Left ventricle myocardium inferior (tissue), 1 donor: ENCODE measurements at regions not wholly inside any gene's neighbourhood (a gene's known extent, or its start where the extent isn't known, plus 50 kb on each side); places are given as distances from the start of the nearest gene placed in this dataset.

Source experiments
- DNase-seq: peaks from one replicate; pipeline ENCODE4 v3.0.0-alpha.2; 2020
- H3K27ac ChIP-seq: fragments of 200-600 bp; replicated peaks from 2 replicates; pipeline ENCODE4 v1.8.0; 2021
- H3K27me3 ChIP-seq: fragments of 200-600 bp; 2 replicates; pipeline ENCODE4 v1.8.0; 2021; ENCODE audit warnings: low read depth
- H3K36me3 ChIP-seq: fragments of 200-600 bp; 2 replicates; pipeline ENCODE4 v1.8.0; 2021
- H3K4me1 ChIP-seq: fragments of 200-600 bp; 2 replicates; pipeline ENCODE4 v1.8.0; 2021
- H3K4me3 ChIP-seq: fragments of 200-600 bp; 2 replicates; pipeline ENCODE4 v1.8.0; 2021; ENCODE audit warnings: mild to moderate bottlenecking, moderate library complexity
- H3K9me3 ChIP-seq: fragments of 200-600 bp; replicated peaks from 2 replicates; pipeline ENCODE4 v1.8.0; 2021
- CTCF ChIP-seq: fragments of 200-600 bp; IDR thresholded peaks from 2 replicates; pipeline ENCODE4 v1.8.0; 2021; ENCODE audit warnings: antibody characterized with exemption, mild to moderate bottlenecking, borderline replicate concordance
- intact Hi-C: fragments of 100-400 bp; cut with micrococcal nuclease; formaldehyde crosslinking; loops from one replicate; pipeline ENCODE4 v1.11.0; 2022
- donor health status: DM: no; HTN: yes; CAD: no; lungs with severe emphysema.

GRCh38 chr14:42927313-42927712, 1320.6 kb downstream of the LRFN5 start:
- H3K4me1 ChIP-seq = no peaks in the 10 kb centered on the region
- no peaks in the 10 kb centered on the region for H3K27me3 ChIP-seq
- H3K27ac ChIP-seq = no peak overlapping the region
- no peak for DNase-seq
- H3K36me3 ChIP-seq = no peaks in the 10 kb centered on the region
- no peak overlapping the region for H3K4me3 ChIP-seq
- no peak for TF ChIP-seq CTCF
- intact Hi-C loops = no loop called here
- H3K9me3 ChIP-seq = peaks cover 19% of the 10 kb centered on the region

- no peak for DNase-seq
- intact Hi-C loops = no loop called here
- no peak for TF ChIP-seq CTCF
- Histone ChIP-seq H3K27ac (no peak overlapping the region), H3K27me3 (no peaks in the 10 kb centered on the region), H3K4me3 (no peak overlapping the region), H3K4me1 (no peaks in the 10 kb centered on the region), H3K36me3 (no peaks in the 10 kb centered on the region), H3K9me3 (peaks cover 11% of the 10 kb centered on the region)
Observed at GRCh38 chr14:42921901-42922300, 1315.2 kb downstream of the LRFN5 start.

DNA sequence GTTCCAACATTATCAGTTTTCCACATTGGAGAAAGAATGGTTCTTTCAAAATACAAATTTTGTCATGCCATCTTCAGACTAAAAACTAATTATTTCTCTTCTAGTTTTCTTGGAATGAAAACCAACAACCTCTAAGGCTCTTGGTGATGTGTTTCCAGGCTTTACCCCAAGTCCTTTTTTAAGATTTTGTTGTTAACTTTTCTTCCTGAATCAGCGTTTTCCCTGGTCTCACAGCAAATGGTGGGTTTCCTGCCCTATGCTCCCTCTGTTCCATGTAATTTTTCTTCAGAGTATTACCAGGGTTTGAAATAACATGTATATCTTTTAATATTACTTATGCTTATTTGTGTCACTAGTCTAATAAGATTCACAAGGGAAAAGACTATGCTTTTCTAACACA, 1311.9 kb downstream of the LRFN5 start:
- no peaks in the 10 kb centered on the region for H3K36me3 ChIP-seq
- TF ChIP-seq CTCF = no peak
- intact Hi-C loops = no loop called here

GRCh38 chr14:42911642-42912041, 1305.0 kb downstream of the LRFN5 start:
- Histone ChIP-seq H3K27ac (no peak overlapping the region), H3K4me3 (no peak overlapping the region), H3K27me3 (no peaks in the 10 kb centered on the region), H3K4me1 (no peaks in the 10 kb centered on the region), H3K9me3 (no peaks in the 10 kb centered on the region), H3K36me3 (no peaks in the 10 kb centered on the region)
- no peak for DNase-seq
- intact Hi-C loops = no loop called here
- TF ChIP-seq CTCF = no peak

More for the DNA sequence above, 1311.9 kb downstream of the LRFN5 start:
- no peaks in the 10 kb centered on the region for H3K27me3 ChIP-seq
- no peak overlapping the region for H3K27ac ChIP-seq
- no peak for DNase-seq
- H3K4me3 ChIP-seq = no peak overlapping the region
- H3K9me3 ChIP-seq = peaks cover 10% of the 10 kb centered on the region
- H3K4me1 ChIP-seq = no peaks in the 10 kb centered on the region

- TF ChIP-seq CTCF = no peak
- H3K4me1 ChIP-seq = no peaks in the 10 kb centered on the region
- intact Hi-C loops = no loop called here
- no peaks in the 10 kb centered on the region for H3K27me3 ChIP-seq
- no peaks in the 10 kb centered on the region for H3K9me3 ChIP-seq
- no peak overlapping the region for H3K4me3 ChIP-seq
- DNase-seq = no peak
- no peaks in the 10 kb centered on the region for H3K36me3 ChIP-seq
- no peak overlapping the region for H3K27ac ChIP-seq
Observed at GRCh38 chr14:42909659-42910058, 1303.0 kb downstream of the LRFN5 start.

DNA sequence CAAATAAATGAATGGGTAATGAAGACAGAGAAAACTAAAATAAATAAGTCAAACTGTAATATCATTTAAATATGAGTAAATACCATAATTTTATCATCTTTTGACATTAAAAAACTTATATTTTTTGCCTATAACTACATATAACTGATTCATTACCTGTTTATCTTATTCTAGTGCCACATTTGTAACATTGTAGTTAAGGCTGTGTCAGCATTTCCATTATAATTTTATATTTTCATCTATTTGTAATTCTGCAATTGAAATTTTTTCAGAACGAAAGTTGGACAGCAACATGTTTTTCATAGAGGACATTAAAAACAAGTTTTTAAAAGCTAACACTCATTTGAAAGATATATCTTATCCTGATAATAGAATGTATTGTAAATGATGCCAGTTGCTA, 1286.5 kb downstream of the LRFN5 start:
- H3K4me3 ChIP-seq = no peak overlapping the region
- H3K27me3 ChIP-seq = no peaks in the 10 kb centered on the region
- H3K4me1 ChIP-seq = no peaks in the 10 kb centered on the region
- no peak overlapping the region for H3K27ac ChIP-seq
- no peak for TF ChIP-seq CTCF
- no peaks in the 10 kb centered on the region for H3K36me3 ChIP-seq
- DNase-seq = no peak
- intact Hi-C loops = no loop called here
- H3K9me3 ChIP-seq = peaks cover 12% of the 10 kb centered on the region
